ENCODE measurements at regions not wholly inside any gene's neighbourhood (a gene's known extent, or its start where the extent isn't known, plus 50 kb on each side); places are given as distances from the start of the nearest gene placed in this dataset.
"Not testable (repeated sequence)": the region's sequence is repeated elsewhere in the genome, so short reads cannot be mapped to it uniquely, and the experiment has no call there.

DNA sequence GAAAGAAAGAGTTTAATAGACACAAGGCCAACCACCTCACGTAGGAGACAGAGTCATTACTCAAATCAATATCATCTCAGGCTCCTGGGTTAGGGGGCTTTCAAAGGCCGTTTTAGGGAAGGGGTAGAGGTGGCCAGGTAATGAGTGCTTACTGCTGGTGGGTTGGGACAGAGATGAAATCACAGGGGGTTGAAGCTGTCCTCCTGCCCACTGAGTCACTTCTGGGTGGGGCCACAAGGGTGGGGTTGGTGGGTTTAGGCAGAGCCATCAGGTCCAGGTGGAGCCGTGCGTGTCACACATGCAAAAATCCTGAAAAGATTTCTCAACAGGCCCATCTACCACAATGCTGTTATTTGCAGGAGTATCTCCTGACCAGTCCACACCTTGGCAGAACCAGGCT is 167.0 kb upstream of the EXOC2 start:
- no peaks in the 10 kb centered on the region for H3K9me2 ChIP-seq (ENCODE audit: insufficient read depth)
- no peaks in the 10 kb centered on the region; the same call in 1 of the 2 replicates for H3K27me3 ChIP-seq (ENCODE audit: insufficient read depth, low read length)
- no peaks in the 10 kb centered on the region for H3K79me2 ChIP-seq (ENCODE audit: insufficient read depth, low read length)
- no TSS peak for BruUV-seq (replicated peaks)
- no peak for DNase-seq (ENCODE audit: low read depth, low spot score)
- no peaks in the 10 kb centered on the region for H3K9me3 ChIP-seq (ENCODE audit: control insufficient read depth in 1 of 2, insufficient read depth in 1 of 2, low read depth in 1 of 2, low read length in 2 of 2)
- ChIA-PET CTCF (no interaction called here), RAD21 (ENCODE audit: low non-redundant PET in 1 of 2, low total read pairs in 2 of 2, uncharacterized antibody in 2 of 2, unreplicated experiment in 2 of 2) (no interaction called here), POLR2A (no interaction called here)
- no peaks in the 10 kb centered on the region for H3K4me1 ChIP-seq (ENCODE audit: control insufficient read depth in 1 of 2, insufficient read depth in 2 of 2, low read length in 2 of 2)
- intact Hi-C loops (cut with micrococcal nuclease): no loop called here
- no peak overlapping the region for H2AFZ ChIP-seq (ENCODE audit: low read depth, low read length, poor library complexity, severe bottlenecking)
- no peak for TF ChIP-seq ZFX (IDR thresholded peaks at IDR 0.05)
- no peak for TF ChIP-seq JUND (IDR thresholded peaks at IDR 0.05)
- TF ChIP-seq EZH2 (IDR thresholded peaks at IDR 0.05): no peak
- TF ChIP-seq EGR1 (IDR thresholded peaks at IDR 0.05; ENCODE audit: low read depth): no peak
- TF ChIP-seq, protein P1, sequence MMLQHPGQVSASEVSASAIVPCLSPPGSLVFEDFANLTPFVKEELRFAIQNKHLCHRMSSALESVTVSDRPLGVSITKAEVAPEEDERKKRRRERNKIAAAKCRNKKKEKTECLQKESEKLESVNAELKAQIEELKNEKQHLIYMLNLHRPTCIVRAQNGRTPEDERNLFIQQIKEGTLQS (IDR thresholded peaks at IDR 0.05): no peak
- TF ChIP-seq SRF (IDR thresholded peaks at IDR 0.05; ENCODE audit: low read depth): no peak
- no peak for TF ChIP-seq FOSL1 (IDR thresholded peaks at IDR 0.05; ENCODE audit: low read depth)
- no peak for TF ChIP-seq CEBPB (IDR thresholded peaks at IDR 0.05; ENCODE audit: low read depth)
- TF ChIP-seq EZH2phosphoT487 (IDR thresholded peaks at IDR 0.05; ENCODE audit: borderline replicate concordance): no peak
- no peak for TF ChIP-seq ZNF274 (IDR thresholded peaks at IDR 0.05; ENCODE audit: low read depth, low read length)
- TF ChIP-seq, protein P2, sequence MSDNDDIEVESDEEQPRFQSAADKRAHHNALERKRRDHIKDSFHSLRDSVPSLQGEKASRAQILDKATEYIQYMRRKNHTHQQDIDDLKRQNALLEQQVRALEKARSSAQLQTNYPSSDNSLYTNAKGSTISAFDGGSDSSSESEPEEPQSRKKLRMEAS (IDR thresholded peaks at IDR 0.05): no peak
- H4K20me1 ChIP-seq (ENCODE audit: insufficient read depth): no peaks in the 10 kb centered on the region
- H3K4me3 ChIP-seq (replicated peaks in 1 of 2; ENCODE audit: low read depth in 1 of 2, low read length in 2 of 2): no peak overlapping the region
- ATAC-seq: no peak
- H3K4me2 ChIP-seq (ENCODE audit: low read length): no peak overlapping the region
- H3K36me3 ChIP-seq (ENCODE audit: control insufficient read depth in 1 of 2, insufficient read depth in 2 of 2, low read length in 2 of 2): no peaks in the 10 kb centered on the region
- no peak overlapping the region for H3K27ac ChIP-seq (ENCODE audit: low read depth, low read length)
- no peak overlapping the region for H3K9ac ChIP-seq (ENCODE audit: low read length)

DNA sequence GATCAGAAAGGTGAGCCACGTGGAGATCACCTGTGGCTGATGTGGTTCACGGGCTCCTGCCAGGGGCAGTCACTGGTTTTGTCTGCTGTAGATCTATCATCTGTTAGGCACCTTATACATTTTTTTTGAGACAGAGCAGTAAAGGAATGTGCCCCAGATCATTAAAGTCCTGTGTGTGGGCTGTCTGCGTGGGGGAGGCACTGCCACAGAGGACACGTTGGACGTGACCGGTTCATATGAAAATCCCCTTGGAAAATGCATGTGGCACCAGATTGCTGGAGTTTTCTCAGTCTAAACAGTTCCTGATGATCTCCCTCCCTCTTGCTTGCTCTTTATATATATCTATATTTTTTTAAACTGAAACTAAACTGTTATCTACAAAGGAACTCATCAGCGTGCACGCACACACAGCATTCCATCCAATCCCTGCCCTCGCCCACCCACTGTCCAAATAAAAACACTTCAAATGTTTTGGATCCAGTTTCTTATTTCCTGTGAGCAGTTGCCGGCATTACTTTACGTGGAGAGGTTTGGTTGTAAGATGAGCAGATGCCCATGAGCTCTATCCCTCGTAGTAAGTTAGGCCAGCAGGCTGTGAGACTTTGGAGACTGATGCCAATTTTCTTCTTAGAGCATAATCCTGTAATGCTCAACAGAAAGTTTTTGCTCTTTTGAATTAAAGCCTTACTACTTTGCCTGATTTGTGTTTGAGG is 161.6 kb upstream of the EXOC2 start:
- TF ChIP-seq EZH2 (IDR thresholded peaks at IDR 0.05) (no peak), RAD21 (IDR thresholded peaks at IDR 0.05; ENCODE audit: low read depth) (no peak), ELF1 (IDR thresholded peaks at IDR 0.05; ENCODE audit: borderline replicate concordance, low read depth) (no peak), JUND (IDR thresholded peaks at IDR 0.05) (no peak), EGR1 (IDR thresholded peaks at IDR 0.05; ENCODE audit: low read depth) (no peak)
- TF ChIP-seq, protein P1 (IDR thresholded peaks at IDR 0.05): no peak
- no peak for DNase-seq (ENCODE audit: low read depth, low spot score)
- no TSS peak for BruUV-seq (replicated peaks)
- Histone ChIP-seq H3K9me3 (ENCODE audit: control insufficient read depth in 1 of 2, insufficient read depth in 1 of 2, low read depth in 1 of 2, low read length in 2 of 2) (no peaks in the 10 kb centered on the region), H3K4me2 (ENCODE audit: low read length) (no peak overlapping the region), H3K27ac (ENCODE audit: low read depth, low read length) (no peak overlapping the region), H3K9ac (ENCODE audit: low read length) (no peak overlapping the region), H4K20me1 (ENCODE audit: insufficient read depth) (no peaks in the 10 kb centered on the region), H3K9me2 (ENCODE audit: insufficient read depth) (no peaks in the 10 kb centered on the region), H3K4me1 (ENCODE audit: control insufficient read depth in 1 of 2, insufficient read depth in 2 of 2, low read length in 2 of 2) (no peaks in the 10 kb centered on the region), H3K79me2 (ENCODE audit: insufficient read depth, low read length) (no peaks in the 10 kb centered on the region), H2AFZ (ENCODE audit: low read depth, low read length, poor library complexity, severe bottlenecking) (no peak overlapping the region), H3K27me3 (ENCODE audit: insufficient read depth, low read length) (no peaks in the 10 kb centered on the region; the same call in 1 of the 2 replicates), H3K36me3 (ENCODE audit: control insufficient read depth in 1 of 2, insufficient read depth in 2 of 2, low read length in 2 of 2) (no peaks in the 10 kb centered on the region), H3K4me3 (replicated peaks in 1 of 2; ENCODE audit: low read depth in 1 of 2, low read length in 2 of 2) (no peak overlapping the region)
- CTCF ChIA-PET: no interaction called here
- intact Hi-C loops (cut with micrococcal nuclease): no loop called here
- RAD21 ChIA-PET (ENCODE audit: low non-redundant PET in 1 of 2, low total read pairs in 2 of 2, uncharacterized antibody in 2 of 2, unreplicated experiment in 2 of 2): no interaction called here
- ATAC-seq: no peak
- POLR2A ChIA-PET: no interaction called here

DNA sequence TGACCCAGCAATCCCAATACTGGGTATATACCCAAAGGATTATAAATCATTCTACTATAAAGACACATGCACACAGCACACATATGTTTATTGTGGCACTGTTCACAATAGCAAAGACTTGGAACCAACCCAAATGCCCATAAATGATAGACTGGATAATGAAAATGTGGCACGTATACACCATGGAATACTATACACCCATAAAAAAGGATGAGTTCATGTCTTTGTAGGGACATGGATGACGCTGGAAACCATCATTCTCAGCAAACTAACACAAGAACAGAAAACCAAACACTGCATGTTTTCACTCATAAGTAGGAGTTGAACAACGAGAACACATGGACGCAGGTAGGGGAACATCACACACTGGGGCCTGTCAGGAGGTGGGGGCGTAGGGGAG is 159.3 kb upstream of the EXOC2 start:
- H3K36me3 ChIP-seq (ENCODE audit: control insufficient read depth in 1 of 2, insufficient read depth in 2 of 2, low read length in 2 of 2); BruUV-seq (replicated peaks); DNase-seq (ENCODE audit: low read depth, low spot score); H3K27me3 ChIP-seq (ENCODE audit: insufficient read depth, low read length); CTCF ChIA-PET; H3K4me1 ChIP-seq (ENCODE audit: control insufficient read depth in 1 of 2, insufficient read depth in 2 of 2, low read length in 2 of 2); H3K4me3 ChIP-seq (replicated peaks in 1 of 2; ENCODE audit: low read depth in 1 of 2, low read length in 2 of 2); H4K20me1 ChIP-seq (ENCODE audit: insufficient read depth); H3K9ac ChIP-seq (ENCODE audit: low read length); RAD21 ChIA-PET (ENCODE audit: low non-redundant PET in 1 of 2, low total read pairs in 2 of 2, uncharacterized antibody in 2 of 2, unreplicated experiment in 2 of 2); H3K9me2 ChIP-seq (ENCODE audit: insufficient read depth); H3K4me2 ChIP-seq (ENCODE audit: low read length); POLR2A ChIA-PET; intact Hi-C loops (cut with micrococcal nuclease); H3K79me2 ChIP-seq (ENCODE audit: insufficient read depth, low read length); ATAC-seq; H3K27ac ChIP-seq (ENCODE audit: low read depth, low read length); H2AFZ ChIP-seq (ENCODE audit: low read depth, low read length, poor library complexity, severe bottlenecking); H3K9me3 ChIP-seq (ENCODE audit: control insufficient read depth in 1 of 2, insufficient read depth in 1 of 2, low read depth in 1 of 2, low read length in 2 of 2): not testable (repeated sequence)
